ENCODE measurements at regions not wholly inside any gene's neighbourhood (a gene's known extent, or its start where the extent isn't known, plus 50 kb on each side); places are given as distances from the start of the nearest gene placed in this dataset.

GRCh38 chr2:134203175-134203574, 50.7 kb upstream of the MGAT5 start:
- ChIA-PET POLR2A (no interaction called here), CTCF (interaction anchor here (0.7 kb wide), 1 partner anchor 12 kb away, joined by 4 read pairs; no protein-coding TSS in a partner anchor)
- no peak for DNase-seq (ENCODE audit: extremely low spot score)
- TF ChIP-seq CTBP1 (IDR thresholded peaks at IDR 0.05; ENCODE audit: borderline replicate concordance): no peak
- no peak for TF ChIP-seq SP1 (IDR thresholded peaks at IDR 0.05)
- no peak for TF ChIP-seq PKNOX1 (IDR thresholded peaks at IDR 0.05)
- no peak for TF ChIP-seq FOXA1 (IDR thresholded peaks at IDR 0.05)
- TF ChIP-seq ARNT (IDR thresholded peaks at IDR 0.05): no peak
- TF ChIP-seq L3MBTL2 (conservative IDR thresholded peaks at IDR 0.05): no peak
- TF ChIP-seq BHLHE40 (IDR thresholded peaks at IDR 0.05; ENCODE audit: borderline replicate concordance): no peak
- TF ChIP-seq SUZ12 (IDR thresholded peaks at IDR 0.05): no peak
- no peak for TF ChIP-seq LEF1 (IDR thresholded peaks at IDR 0.05; ENCODE audit: borderline replicate concordance)
- no peak for TF ChIP-seq FOXK2 (IDR thresholded peaks at IDR 0.05)
- TF ChIP-seq FOXM1 (IDR thresholded peaks at IDR 0.05; ENCODE audit: borderline replicate concordance): no peak
- TF ChIP-seq ELF4 (IDR thresholded peaks at IDR 0.05): no peak
- TF ChIP-seq TARDBP (IDR thresholded peaks at IDR 0.05): no peak
- TF ChIP-seq NFRKB (IDR thresholded peaks at IDR 0.05): no peak
- no peak for TF ChIP-seq HDGF (IDR thresholded peaks at IDR 0.05; ENCODE audit: borderline replicate concordance)
- TF ChIP-seq ZNF384 (IDR thresholded peaks at IDR 0.05): no peak
